Loucy (cell line): ENCODE measurements at regions not wholly inside any gene's neighbourhood (a gene's known extent, or its start where the extent isn't known, plus 50 kb on each side); places are given as distances from the start of the nearest gene placed in this dataset.

Source experiments
- H2AFZ ChIP-seq: fragments of 200-600 bp; sonication (generic); 2 replicates; pipeline ENCODE4 v1.6.0; 2016; ENCODE audit warnings: antibody characterized with exemption, mild to moderate bottlenecking, low read length, moderate library complexity
- H3F3A ChIP-seq: fragments of 200-600 bp; 2 replicates; pipeline ENCODE4 v1.6.0; 2016; ENCODE audit warnings: antibody characterized with exemption, low read depth, mild to moderate bottlenecking
- H3K27me3 ChIP-seq: fragments of 200-600 bp; sonication (generic); 2 replicates; pipeline ENCODE4 v1.6.1; 2014; ENCODE audit warnings: low read length, mild to moderate bottlenecking; ENCODE audit not compliant: insufficient read depth, poor library complexity, severe bottlenecking
- H3K36me3 ChIP-seq: fragments of 200-600 bp; sonication (generic); 2 replicates; pipeline ENCODE4 v1.6.1; 2016; ENCODE audit warnings: low read length; ENCODE audit not compliant: insufficient read depth
- H3K4me1 ChIP-seq: fragments of 200-600 bp; sonication (generic); 2 replicates; pipeline ENCODE4 v1.5.1; 2014; ENCODE audit warnings: low read length, mild to moderate bottlenecking; ENCODE audit not compliant: insufficient read depth, poor library complexity, severe bottlenecking
- H3K4me2 ChIP-seq: fragments of 200-600 bp; sonication (generic); 2 replicates; pipeline ENCODE4 v1.6.0; 2014; ENCODE audit warnings: antibody characterized with exemption, low read length, low read depth, mild to moderate bottlenecking; ENCODE audit not compliant: poor library complexity, severe bottlenecking
- H3K4me3 ChIP-seq: fragments of 200-600 bp; sonication (generic); 2 replicates; pipeline ENCODE4 v1.5.1; 2014; ENCODE audit warnings: low read length, mild to moderate bottlenecking, mixed read lengths; ENCODE audit not compliant: poor library complexity, severe bottlenecking
- H3K79me2 ChIP-seq: fragments of 200-600 bp; sonication (generic); 2 replicates; pipeline ENCODE4 v1.6.1; 2014; ENCODE audit warnings: low read length; ENCODE audit not compliant: insufficient read depth
- H3K9ac ChIP-seq: fragments of 200-600 bp; sonication (generic); 2 replicates; pipeline ENCODE4 v1.6.0; 2014; ENCODE audit warnings: mild to moderate bottlenecking, low read depth, low read length, moderate library complexity; ENCODE audit not compliant: poor library complexity, severe bottlenecking
- H3K9me2 ChIP-seq: fragments of 200-600 bp; sonication (generic); replicated peaks from 2 replicates; pipeline ENCODE4 v1.6.1; 2016; ENCODE audit warnings: low read depth, low read length, mixed read lengths
- H3K9me3 ChIP-seq: fragments of 200-600 bp; sonication (generic); 2 replicates; pipeline ENCODE4 v1.6.1; 2014; ENCODE audit warnings: mild to moderate bottlenecking, antibody characterized with exemption, low read length, low read depth; ENCODE audit not compliant: insufficient read depth
- H4K20me1 ChIP-seq: fragments of 200-600 bp; sonication (generic); 2 replicates; pipeline ENCODE4 v1.6.0; 2014; ENCODE audit warnings: antibody characterized with exemption, low read length, mild to moderate bottlenecking; ENCODE audit not compliant: insufficient read depth, poor library complexity, severe bottlenecking
- EZH2phosphoT487 ChIP-seq: fragments of 200-600 bp; IDR thresholded peaks from 2 replicates; pipeline ENCODE4 v1.6.1; 2018; ENCODE audit warnings: antibody characterized with exemption, mild to moderate bottlenecking, moderate library complexity, borderline replicate concordance
- TF ChIP-seq, protein P1 (sequence below): fragments of 200-600 bp; sonication (generic); conservative IDR thresholded peaks from 2 replicates; pipeline ENCODE4 v1.5.1; 2014; ENCODE audit warnings: mild to moderate bottlenecking, antibody characterized with exemption, low read length

DNA sequence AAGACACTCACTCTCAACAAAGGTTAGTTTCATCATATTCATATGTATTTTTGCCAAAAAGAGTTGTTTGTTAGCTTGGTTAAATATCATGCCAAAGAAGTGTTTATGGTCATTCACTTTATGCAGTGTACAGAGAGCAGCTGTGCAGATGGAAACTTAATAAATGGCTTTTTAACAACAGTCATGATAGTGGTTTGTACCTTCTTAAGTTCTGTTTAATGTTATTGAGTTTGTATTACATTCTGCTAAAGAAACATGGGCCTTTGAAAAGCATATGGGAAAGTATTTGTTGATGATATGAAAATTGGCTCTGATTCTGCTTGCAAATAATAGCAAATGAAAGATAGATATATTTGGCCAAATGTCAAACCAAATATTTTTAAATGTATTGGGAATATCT is 607.3 kb downstream of the NCAM2 start:
- H3K4me1 ChIP-seq: no peaks in the 10 kb centered on the region
- H3K4me3 ChIP-seq: no peak overlapping the region
- no peak overlapping the region for H2AFZ ChIP-seq
- H3K9me2 ChIP-seq: no peaks in the 10 kb centered on the region
- H3K4me2 ChIP-seq: no peak overlapping the region
- no peaks in the 10 kb centered on the region for H4K20me1 ChIP-seq
- no peak overlapping the region for H3K9ac ChIP-seq
- H3K27me3 ChIP-seq: no peaks in the 10 kb centered on the region
- TF ChIP-seq EZH2phosphoT487: no peak
- TF ChIP-seq, protein P1, sequence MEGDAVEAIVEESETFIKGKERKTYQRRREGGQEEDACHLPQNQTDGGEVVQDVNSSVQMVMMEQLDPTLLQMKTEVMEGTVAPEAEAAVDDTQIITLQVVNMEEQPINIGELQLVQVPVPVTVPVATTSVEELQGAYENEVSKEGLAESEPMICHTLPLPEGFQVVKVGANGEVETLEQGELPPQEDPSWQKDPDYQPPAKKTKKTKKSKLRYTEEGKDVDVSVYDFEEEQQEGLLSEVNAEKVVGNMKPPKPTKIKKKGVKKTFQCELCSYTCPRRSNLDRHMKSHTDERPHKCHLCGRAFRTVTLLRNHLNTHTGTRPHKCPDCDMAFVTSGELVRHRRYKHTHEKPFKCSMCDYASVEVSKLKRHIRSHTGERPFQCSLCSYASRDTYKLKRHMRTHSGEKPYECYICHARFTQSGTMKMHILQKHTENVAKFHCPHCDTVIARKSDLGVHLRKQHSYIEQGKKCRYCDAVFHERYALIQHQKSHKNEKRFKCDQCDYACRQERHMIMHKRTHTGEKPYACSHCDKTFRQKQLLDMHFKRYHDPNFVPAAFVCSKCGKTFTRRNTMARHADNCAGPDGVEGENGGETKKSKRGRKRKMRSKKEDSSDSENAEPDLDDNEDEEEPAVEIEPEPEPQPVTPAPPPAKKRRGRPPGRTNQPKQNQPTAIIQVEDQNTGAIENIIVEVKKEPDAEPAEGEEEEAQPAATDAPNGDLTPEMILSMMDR: no peak
- H3K79me2 ChIP-seq: no peaks in the 10 kb centered on the region
- no peaks in the 10 kb centered on the region for H3K9me3 ChIP-seq
- H3F3A ChIP-seq: no peaks in the 10 kb centered on the region
- no peaks in the 10 kb centered on the region for H3K36me3 ChIP-seq

GRCh38 chr21:21606041-21606440 is 607.8 kb downstream of the NCAM2 start:
- no peaks in the 10 kb centered on the region for H3K4me1 ChIP-seq
- H2AFZ ChIP-seq: no peak overlapping the region
- H3K4me3 ChIP-seq: no peak overlapping the region
- H3K27me3 ChIP-seq: no peaks in the 10 kb centered on the region
- H3K9me2 ChIP-seq: no peaks in the 10 kb centered on the region
- no peak for TF ChIP-seq EZH2phosphoT487
- TF ChIP-seq, protein P1: no peak
- no peaks in the 10 kb centered on the region for H3F3A ChIP-seq
- no peaks in the 10 kb centered on the region for H3K9me3 ChIP-seq
- no peaks in the 10 kb centered on the region for H3K79me2 ChIP-seq
- no peak overlapping the region for H3K4me2 ChIP-seq
- no peaks in the 10 kb centered on the region for H3K36me3 ChIP-seq
- H4K20me1 ChIP-seq: no peaks in the 10 kb centered on the region
- no peak overlapping the region for H3K9ac ChIP-seq

- H2AFZ ChIP-seq: no peak overlapping the region
These were observed 614.3 kb downstream of the NCAM2 start for GRCh38 chr21:21612466-21612865.

More at GRCh38 chr21:21612466-21612865, 614.3 kb downstream of the NCAM2 start:
- Histone ChIP-seq H3K4me1 (no peaks in the 10 kb centered on the region), H3K4me2 (no peak overlapping the region), H3K36me3 (no peaks in the 10 kb centered on the region), H3K27me3 (no peaks in the 10 kb centered on the region), H3F3A (no peaks in the 10 kb centered on the region), H3K9ac (no peak overlapping the region), H3K4me3 (no peak overlapping the region), H3K9me2 (no peaks in the 10 kb centered on the region), H3K9me3 (no peaks in the 10 kb centered on the region), H4K20me1 (no peaks in the 10 kb centered on the region), H3K79me2 (no peaks in the 10 kb centered on the region)
- TF ChIP-seq, protein P1: no peak
- no peak for TF ChIP-seq EZH2phosphoT487
